Neuronal stem cell (in vitro differentiated cells): ENCODE measurements at regions not wholly inside any gene's neighbourhood (a gene's known extent, or its start where the extent isn't known, plus 50 kb on each side); places are given as distances from the start of the nearest gene placed in this dataset.

Experiments
- DNase-seq: peaks from one replicate; pipeline ENCODE4 v3.0.0-alpha.2; 2013; ENCODE audit warnings: low spot score
- H2AFZ ChIP-seq: one replicate; pipeline ENCODE4 v1.6.1; 2013; ENCODE audit warnings: mild to moderate bottlenecking, low read length, inconsistent platforms
- H2AK5ac ChIP-seq: 2 replicates; pipeline ENCODE4 v1.6.1; 2013; ENCODE audit warnings: low read depth, mild to moderate bottlenecking, inconsistent platforms, low read length, moderate library complexity, mixed read lengths
- H2BK120ac ChIP-seq: 2 replicates; pipeline ENCODE4 v1.6.1; 2013; ENCODE audit warnings: low read depth, mild to moderate bottlenecking, inconsistent platforms, low read length, moderate library complexity, mixed read lengths
- H2BK12ac ChIP-seq: one replicate; pipeline ENCODE4 v1.6.1; 2013; ENCODE audit warnings: low read length, inconsistent platforms
- H2BK15ac ChIP-seq: 2 replicates; pipeline ENCODE4 v1.6.1; 2013; ENCODE audit warnings: mild to moderate bottlenecking, low read length, inconsistent platforms, mixed read lengths
- H2BK5ac ChIP-seq: one replicate; pipeline ENCODE4 v1.6.1; 2013; ENCODE audit warnings: inconsistent platforms, mild to moderate bottlenecking, low read length, moderate library complexity
- H3K14ac ChIP-seq: one replicate; pipeline ENCODE4 v1.6.1; 2013; ENCODE audit warnings: low read length, inconsistent platforms
- H3K18ac ChIP-seq: 2 replicates; pipeline ENCODE4 v1.6.1; 2013; ENCODE audit warnings: low read length, inconsistent platforms
- H3K23ac ChIP-seq: 2 replicates; pipeline ENCODE4 v1.6.1; 2013; ENCODE audit warnings: low read depth, mild to moderate bottlenecking, mixed read lengths, low read length, inconsistent platforms; ENCODE audit not compliant: poor library complexity
- H3K27ac ChIP-seq: replicated peaks from 3 replicates; pipeline ENCODE4 v1.5.1; 2013; ENCODE audit warnings: low read length, inconsistent platforms
- H3K27me3 ChIP-seq, 3 experiments: 2 replicates each; pipeline ENCODE4 v1.6.1; 2013; ENCODE audit warnings: low read length in 3 of 3, mild to moderate bottlenecking in 2 of 3, inconsistent platforms in 1 of 3, low read depth in 1 of 3, mixed read lengths in 1 of 3, moderate library complexity in 1 of 3; ENCODE audit not compliant: control insufficient read depth in 3 of 3, insufficient read depth in 3 of 3
- H3K36me3 ChIP-seq, 2 donors: replicated peaks in 1 of 2; 2 replicates each; pipeline ENCODE4 v1.6.1; 2013; ENCODE audit warnings: low read length in 2 of 2; ENCODE audit not compliant: control insufficient read depth in 2 of 2, insufficient read depth in 2 of 2
- H3K4ac ChIP-seq: 2 replicates; pipeline ENCODE4 v1.6.1; 2013; ENCODE audit warnings: inconsistent platforms, mild to moderate bottlenecking, low read length, moderate library complexity
- H3K4me1 ChIP-seq, 2 donors: 1 replicate in 1 of 2; 2 replicates in 1 of 2; pipeline ENCODE4 v1.6.1; 2013; ENCODE audit warnings: low read length in 2 of 2, low read depth in 1 of 2; ENCODE audit not compliant: control insufficient read depth in 2 of 2, insufficient read depth in 1 of 2
- H3K4me2 ChIP-seq: one replicate; pipeline ENCODE4 v1.6.1; 2013; ENCODE audit warnings: mild to moderate bottlenecking, low read length, inconsistent platforms; ENCODE audit not compliant: insufficient read depth, poor library complexity, severe bottlenecking
- H3K4me3 ChIP-seq, 2 donors: 2 replicates each; pipeline ENCODE4 v1.5.1; 2013; ENCODE audit warnings: low read length in 2 of 2, mild to moderate bottlenecking in 2 of 2, inconsistent platforms in 1 of 2, moderate library complexity in 1 of 2
- H3K79me1 ChIP-seq: one replicate; pipeline ENCODE4 v1.6.1; 2013; ENCODE audit warnings: low read depth, mild to moderate bottlenecking, inconsistent platforms, low read length, moderate library complexity
- H3K9ac ChIP-seq: one replicate; pipeline ENCODE4 v1.6.1; 2013; ENCODE audit warnings: mild to moderate bottlenecking, low read depth, low read length, inconsistent platforms; ENCODE audit not compliant: poor library complexity
- H3K9me3 ChIP-seq, 2 donors: replicated peaks in 1 of 2; 2 replicates each; pipeline versions ENCODE3 to v1.6.1; 2013; ENCODE audit warnings: low read length in 2 of 2, mild to moderate bottlenecking in 2 of 2, inconsistent platforms in 1 of 2, low read depth in 1 of 2, mixed read lengths in 1 of 2, moderate library complexity in 1 of 2; ENCODE audit not compliant: control insufficient read depth in 2 of 2, insufficient read depth in 1 of 2
- H4K8ac ChIP-seq: one replicate; pipeline ENCODE4 v1.6.1; 2013; ENCODE audit warnings: low read depth, mild to moderate bottlenecking, inconsistent platforms, low read length, moderate library complexity
- H4K91ac ChIP-seq: one replicate; pipeline ENCODE4 v1.6.1; 2013; ENCODE audit warnings: low read length, low read depth, mild to moderate bottlenecking, inconsistent platforms; ENCODE audit not compliant: poor library complexity
- WGBS, 2 donors: extraction: QIAGEN DNeasy Blood & Tissue Kit; methylation state at CpG; one replicate each; pipeline ENCODE4 v1.1.7; 2013; ENCODE audit warnings: missing lambda C conversion rate in 2 of 2, mixed read lengths in 1 of 2; ENCODE audit not compliant: insufficient read length in 2 of 2, insufficient replicate concordance in 1 of 2; ENCODE audit errors: extremely low coverage in 2 of 2; 5-methylcytosine and 5-hydroxymethylcytosine counted together

DNA sequence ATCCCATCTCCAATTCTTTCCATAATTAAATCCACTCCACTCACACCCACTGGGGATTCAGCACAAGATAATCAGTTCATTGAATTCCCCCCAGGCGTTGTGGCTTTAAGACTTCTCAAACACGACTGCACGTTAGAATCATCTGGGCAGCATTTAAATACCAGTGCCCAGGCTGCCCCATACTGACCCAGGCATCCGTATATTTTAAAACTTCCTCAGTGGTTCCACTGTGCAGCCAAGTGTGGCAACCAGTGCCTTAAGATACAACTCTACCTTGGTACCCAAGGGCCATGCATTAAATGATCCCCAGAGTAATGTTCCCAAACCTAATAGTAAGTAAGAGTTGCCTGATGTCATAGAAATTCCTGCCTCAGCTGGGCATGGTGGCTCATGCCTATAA is 54.3 kb upstream of the BZW1 start:
- Histone ChIP-seq H2AK5ac (no peak overlapping the region), H3K23ac (no peak overlapping the region), H3K18ac (no peak overlapping the region), H2AFZ (no peak overlapping the region), H3K4me1 (peaks cover 0 to 5% of the 10 kb centered on the region in 2 donors), H3K9ac (no peak overlapping the region), H2BK12ac (no peak overlapping the region), H4K91ac (no peak overlapping the region), H2BK15ac (no peak overlapping the region), H3K36me3 (no peaks in the 10 kb centered on the region), H3K27me3 (no peaks in the 10 kb centered on the region), H3K14ac (no peak overlapping the region), H3K4me2 (no peak overlapping the region), H3K27ac (no peak overlapping the region), H3K9me3 (no peaks in the 10 kb centered on the region), H2BK5ac (no peak overlapping the region), H4K8ac (no peak overlapping the region), H2BK120ac (no peak overlapping the region), H3K4ac (no peak overlapping the region), H3K79me1 (no peaks in the 10 kb centered on the region), H3K4me3 (no peak overlapping the region)
- no peak for DNase-seq
- no CpG with 5 or more reads among the region's 4 CpGs for WGBS, 2 donors

DNA sequence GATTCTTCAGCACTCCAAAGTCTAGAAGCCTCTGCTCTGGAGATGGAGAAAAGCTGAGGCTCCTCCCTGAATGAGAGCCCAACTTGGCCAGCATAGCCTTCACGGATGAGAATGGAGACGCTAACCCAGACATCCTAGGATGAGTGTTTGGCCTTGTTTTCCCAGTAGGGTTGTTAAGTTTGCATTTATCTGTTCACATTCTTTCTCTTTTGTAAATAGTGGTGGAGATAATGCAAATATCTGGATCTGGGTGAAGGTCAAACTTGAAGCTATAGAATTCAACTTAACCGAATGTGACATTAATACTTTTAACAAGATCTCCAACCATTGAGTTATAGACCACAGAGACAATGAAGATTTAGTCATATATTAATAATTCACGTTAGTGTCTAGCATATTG is 53.4 kb upstream of the BZW1 start:
- H3K4me3 ChIP-seq: no peak overlapping the region
- H4K8ac ChIP-seq: no peak overlapping the region
- H3K27me3 ChIP-seq: no peaks in the 10 kb centered on the region
- no peak overlapping the region for H2BK12ac ChIP-seq
- H3K9ac ChIP-seq: no peak overlapping the region
- no peaks in the 10 kb centered on the region for H3K36me3 ChIP-seq
- peaks cover 0 to 5% of the 10 kb centered on the region in 2 donors for H3K4me1 ChIP-seq
- H3K27ac ChIP-seq: no peak overlapping the region
- no peak for DNase-seq
- no peak overlapping the region for H3K4ac ChIP-seq
- no peak overlapping the region for H2BK15ac ChIP-seq
- H2AK5ac ChIP-seq: no peak overlapping the region
- H2AFZ ChIP-seq: no peak overlapping the region
- no CpG with 5 or more reads among the region's 4 CpGs for WGBS, 2 donors
- H2BK5ac ChIP-seq: no peak overlapping the region
- H3K79me1 ChIP-seq: no peaks in the 10 kb centered on the region
- no peak overlapping the region for H3K18ac ChIP-seq
- no peaks in the 10 kb centered on the region for H3K9me3 ChIP-seq
- H3K14ac ChIP-seq: no peak overlapping the region
- H3K4me2 ChIP-seq: no peak overlapping the region
- H2BK120ac ChIP-seq: no peak overlapping the region
- no peak overlapping the region for H3K23ac ChIP-seq
- H4K91ac ChIP-seq: no peak overlapping the region

GRCh38 chr2:200761266-200761665 is 50.4 kb upstream of the BZW1 start:
- Histone ChIP-seq H3K27me3 (peaks cover 0 to 3% (median 0%) of the 10 kb centered on the region in 3 experiments), H3K4me3 (no peak overlapping the region), H3K27ac (no peak overlapping the region), H3K4me2 (no peak overlapping the region), H2BK120ac (no peak overlapping the region), H3K23ac (no peak overlapping the region), H2BK12ac (no peak overlapping the region), H2BK5ac (no peak overlapping the region), H3K4ac (no peak overlapping the region), H3K14ac (no peak overlapping the region), H3K36me3 (no peaks in the 10 kb centered on the region), H3K4me1 (peaks cover 0 to 5% of the 10 kb centered on the region in 2 donors), H2AFZ (no peak overlapping the region), H4K8ac (no peak overlapping the region), H3K9me3 (no peaks in the 10 kb centered on the region), H3K79me1 (no peaks in the 10 kb centered on the region), H2BK15ac (no peak overlapping the region), H4K91ac (no peak overlapping the region), H2AK5ac (no peak overlapping the region), H3K18ac (no peak overlapping the region), H3K9ac (no peak overlapping the region)
- DNase-seq: no peak
- WGBS, 2 donors: no CpG with 5 or more reads among the region's 1 CpG
